Adrenal gland (tissue), 9 donors: ENCODE measurements at regions not wholly inside any gene's neighbourhood (a gene's known extent, or its start where the extent isn't known, plus 50 kb on each side); places are given as distances from the start of the nearest gene placed in this dataset.

Experiments
- DNase-seq, 7 donors: peaks; one replicate each; pipeline ENCODE4 v3.0.0-alpha.2; 2019 to 2020
- H3K27ac ChIP-seq, 5 donors: fragments of 200-600 bp; sonication (generic) in 4 of 5; 1 replicate in 3 of 5; 2 replicates in 2 of 5; pipeline versions ENCODE4 v1.5.1 to v1.8.0; 2016 to 2020; ENCODE audit warnings: mild to moderate bottlenecking in 1 of 5
- H3K27me3 ChIP-seq: fragments of 200-600 bp; 2 replicates; pipeline ENCODE4 v1.8.0; 2021
- H3K36me3 ChIP-seq, 2 donors: fragments of 200-600 bp; replicated peaks in 1 of 2; 1 replicate in 1 of 2; 2 replicates in 1 of 2; pipeline versions ENCODE4 v1.5.1 to v1.8.0; 2018 to 2022
- H3K4me1 ChIP-seq, 2 donors: fragments of 200-600 bp; replicated peaks in 1 of 2; 1 replicate in 1 of 2; 2 replicates in 1 of 2; pipeline versions ENCODE4 v1.5.1 to v1.8.0; 2018 to 2021
- H3K4me3 ChIP-seq, 4 donors: fragments of 200-600 bp; sonication (generic) in 3 of 4; one replicate each; pipeline ENCODE4 v1.5.1; 2016 to 2018
- H3K9me3 ChIP-seq, 3 donors: fragments of 200-600 bp; sonication (generic) in 1 of 3; replicated peaks in 1 of 3; 1 replicate in 2 of 3; 2 replicates in 1 of 3; pipeline versions ENCODE4 v1.5.1 to v1.8.0; 2016 to 2021
- POLR2A ChIP-seq, 2 donors: fragments of 450-650 bp; IDR thresholded peaks; one replicate each; pipeline ENCODE4 v1.6.1; 2017; ENCODE audit warnings: antibody characterized with exemption in 2 of 2, mild to moderate bottlenecking in 2 of 2, moderate library complexity in 1 of 2
- WGBS, 4 donors: extraction: QIAGEN DNeasy Blood & Tissue Kit in 2 of 4; methylation state at CpG; one replicate each; pipeline versions ENCODE4 v1.1.5 to v1.1.7; 2013 to 2017; 5-methylcytosine and 5-hydroxymethylcytosine counted together
- intact Hi-C, 2 donors: fragments of 100-400 bp; cut with DNase I; formaldehyde crosslinking; loops; one replicate each; pipeline versions ENCODE4 v1.14.1 to v1.15.0; 2022 to 2023
- TF ChIP-seq, protein P1 (sequence below), 6 experiments: fragments of 450-650 bp in 4 of 6; fragments of 200-600 bp in 2 of 6; sonication (generic) in 1 of 6; IDR thresholded peaks; 1 replicate in 5 of 6; 2 replicates in 1 of 6; pipeline versions ENCODE4 v1.5.1 to v1.8.0; 2016 to 2021; ENCODE audit warnings: antibody characterized with exemption in 6 of 6, mild to moderate bottlenecking in 2 of 6, moderate library complexity in 1 of 6
- donor health status: healthy with polysubstance abuse.
- donor health status: Bipolar disorder and iron deficiency.
- donor health status: DM: yes; HTN: yes; CAD: no.
- donor health status: DM: no; HTN: no; CAD: no.
- donor health status: DM: no; HTN: no; CAD: no.

DNA sequence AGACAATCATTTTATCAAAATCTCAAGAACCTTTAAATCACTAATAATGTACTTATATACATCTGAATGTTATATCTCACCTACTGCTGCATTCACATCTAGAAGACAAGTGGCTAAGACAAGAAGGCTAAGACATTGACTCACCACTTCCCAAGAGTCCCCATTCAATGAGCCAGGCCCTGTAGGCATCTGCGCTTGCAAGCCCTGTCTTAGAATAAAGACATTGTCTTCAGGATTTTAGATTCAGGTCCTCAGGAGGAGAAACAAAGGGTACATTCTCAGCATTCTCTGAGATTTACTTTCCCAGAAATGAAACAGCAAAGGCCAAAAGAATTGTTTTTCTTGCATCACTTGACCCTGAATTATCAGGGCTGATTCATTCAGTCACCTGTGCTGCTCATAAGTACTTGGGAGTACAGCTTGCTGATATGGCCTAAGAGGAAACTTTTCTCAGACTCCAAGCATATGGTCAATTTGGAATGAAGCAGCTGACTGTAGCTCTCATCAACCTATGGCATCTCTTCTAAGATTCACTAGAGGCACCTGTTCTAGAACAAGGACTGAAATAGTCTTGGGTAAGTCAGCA lies 858.3 kb upstream of the AMELY start:
- no peak for TF ChIP-seq POLR2A (IDR thresholded peaks at IDR 0.05)
- WGBS, 4 donors, result 83 to 93% methylated on average over 1 of the region's 1 CpG; no CpG with 5 or more reads in 2 of the 4 donors
- Histone ChIP-seq H3K27me3 (no peaks in the 10 kb centered on the region), H3K4me1 (no peaks in the 10 kb centered on the region), H3K9me3 (no peaks in the 10 kb centered on the region), H3K4me3 (no peak overlapping the region), H3K27ac (no peak overlapping the region), H3K36me3 (no peaks in the 10 kb centered on the region)
- intact Hi-C loops, result no loop called here
- DNase-seq, result no peak

DNA sequence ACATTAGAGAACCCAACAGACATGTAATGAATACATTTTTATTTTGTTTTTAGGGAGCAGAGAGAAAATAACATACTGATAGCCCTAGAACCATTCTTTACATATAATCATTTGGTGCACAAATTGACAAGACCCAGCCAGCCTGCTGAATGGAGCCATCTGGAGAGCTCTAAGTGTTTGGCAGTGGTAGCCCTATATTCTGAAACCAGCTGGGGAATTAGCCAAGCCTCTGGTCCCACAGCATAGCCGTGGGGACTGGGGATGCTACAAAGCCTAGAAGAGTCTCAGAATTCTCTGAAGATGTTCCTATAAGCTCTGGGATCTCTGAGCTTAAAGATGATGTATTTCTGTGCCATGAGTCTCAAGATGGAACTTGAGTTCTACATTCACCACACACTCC lies 857.3 kb upstream of the AMELY start:
- Histone ChIP-seq H3K9me3 (no peaks in the 10 kb centered on the region), H3K4me3 (no peak overlapping the region), H3K27me3 (no peaks in the 10 kb centered on the region), H3K27ac (no peak overlapping the region), H3K4me1 (no peaks in the 10 kb centered on the region), H3K36me3 (no peaks in the 10 kb centered on the region)
- intact Hi-C loops, result no loop called here
- no peak for DNase-seq
- TF ChIP-seq POLR2A (IDR thresholded peaks at IDR 0.05), result no peak
- TF ChIP-seq, protein P1, sequence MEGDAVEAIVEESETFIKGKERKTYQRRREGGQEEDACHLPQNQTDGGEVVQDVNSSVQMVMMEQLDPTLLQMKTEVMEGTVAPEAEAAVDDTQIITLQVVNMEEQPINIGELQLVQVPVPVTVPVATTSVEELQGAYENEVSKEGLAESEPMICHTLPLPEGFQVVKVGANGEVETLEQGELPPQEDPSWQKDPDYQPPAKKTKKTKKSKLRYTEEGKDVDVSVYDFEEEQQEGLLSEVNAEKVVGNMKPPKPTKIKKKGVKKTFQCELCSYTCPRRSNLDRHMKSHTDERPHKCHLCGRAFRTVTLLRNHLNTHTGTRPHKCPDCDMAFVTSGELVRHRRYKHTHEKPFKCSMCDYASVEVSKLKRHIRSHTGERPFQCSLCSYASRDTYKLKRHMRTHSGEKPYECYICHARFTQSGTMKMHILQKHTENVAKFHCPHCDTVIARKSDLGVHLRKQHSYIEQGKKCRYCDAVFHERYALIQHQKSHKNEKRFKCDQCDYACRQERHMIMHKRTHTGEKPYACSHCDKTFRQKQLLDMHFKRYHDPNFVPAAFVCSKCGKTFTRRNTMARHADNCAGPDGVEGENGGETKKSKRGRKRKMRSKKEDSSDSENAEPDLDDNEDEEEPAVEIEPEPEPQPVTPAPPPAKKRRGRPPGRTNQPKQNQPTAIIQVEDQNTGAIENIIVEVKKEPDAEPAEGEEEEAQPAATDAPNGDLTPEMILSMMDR (IDR thresholded peaks at IDR 0.05), result no peak
- 63% methylated on average over 1 of the region's 1 CpG; no CpG with 5 or more reads in 3 of the 4 donors for WGBS, 4 donors

DNA sequence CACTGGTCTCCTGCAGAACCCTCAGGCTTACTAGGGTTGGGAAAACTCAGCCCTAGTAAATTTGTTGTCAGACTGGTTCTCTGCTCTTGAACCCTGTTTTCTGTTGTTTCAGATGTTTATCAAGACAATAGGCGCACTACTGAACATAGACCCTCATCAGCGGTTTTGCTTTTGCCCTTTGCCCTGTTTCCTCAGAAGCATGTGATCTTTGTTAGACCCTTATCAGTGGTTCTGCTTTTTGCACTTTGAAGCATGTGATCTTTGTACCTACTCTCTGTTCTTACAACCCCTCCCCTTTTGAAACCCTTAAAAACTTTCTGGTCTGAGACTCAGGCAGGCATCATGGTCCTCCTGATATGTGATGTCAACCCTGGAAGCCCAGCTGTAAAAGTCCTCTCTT lies 842.2 kb upstream of the AMELY start:
- Histone ChIP-seq H3K9me3 (no peaks in the 10 kb centered on the region), H3K27me3 (no peaks in the 10 kb centered on the region), H3K4me3 (no peak overlapping the region), H3K36me3 (no peaks in the 10 kb centered on the region), H3K4me1 (no peaks in the 10 kb centered on the region), H3K27ac (no peak overlapping the region)
- 71 to 85% methylated on average over 2 of the region's 2 CpGs; no CpG with 5 or more reads in 2 of the 4 donors for WGBS, 4 donors
- no peak for TF ChIP-seq POLR2A (IDR thresholded peaks at IDR 0.05)
- TF ChIP-seq, protein P1 (IDR thresholded peaks at IDR 0.05), result no peak
- no peak for DNase-seq
- intact Hi-C loops, result no loop called here

DNA sequence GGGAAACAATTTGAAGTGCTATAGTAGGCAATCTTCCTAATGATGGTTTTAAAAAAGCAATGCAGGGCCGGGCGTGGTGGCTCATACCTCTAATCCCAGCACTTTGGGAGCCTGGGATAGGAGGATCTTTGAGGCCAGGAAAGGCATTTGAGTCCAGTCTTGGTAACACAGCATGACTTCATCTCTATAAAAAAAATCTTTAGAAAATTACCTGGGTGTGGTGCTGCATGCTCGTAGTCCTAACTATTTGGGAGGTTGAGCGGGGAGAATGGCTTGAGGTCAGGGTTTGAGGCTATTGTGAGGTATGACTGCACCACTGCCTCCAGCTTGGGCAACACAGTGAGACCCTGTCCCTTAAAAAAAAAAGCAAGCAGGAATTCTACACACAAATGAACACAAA lies 835.2 kb upstream of the AMELY start:
- TF ChIP-seq, protein P1 (IDR thresholded peaks at IDR 0.05), result no peak
- TF ChIP-seq POLR2A (IDR thresholded peaks at IDR 0.05), result no peak
- Histone ChIP-seq H3K27ac (no peak overlapping the region), H3K27me3 (no peaks in the 10 kb centered on the region), H3K9me3 (no peaks in the 10 kb centered on the region), H3K4me1 (no peaks in the 10 kb centered on the region), H3K36me3 (no peaks in the 10 kb centered on the region), H3K4me3 (no peak overlapping the region)
- intact Hi-C loops, result no loop called here
- DNase-seq, result no peak
- WGBS, 4 donors, result 91 to 95% methylated on average over 4 of the region's 4 CpGs; no CpG with 5 or more reads in 2 of the 4 donors

DNA sequence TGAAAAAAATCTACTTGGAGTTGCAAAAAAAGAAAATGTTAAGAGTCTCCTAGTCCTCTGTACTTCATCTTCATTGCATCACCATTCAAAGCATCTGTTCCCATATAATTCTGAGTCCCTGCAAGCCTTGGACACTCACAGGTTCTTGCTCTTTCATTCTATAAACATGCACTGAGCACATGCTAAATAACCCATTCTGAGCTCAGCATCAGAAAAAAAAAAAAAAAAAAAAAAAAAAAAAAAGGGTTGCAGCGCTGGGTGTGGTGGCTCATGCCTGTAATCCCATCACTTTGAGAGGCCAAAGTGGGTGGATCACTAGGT lies 834.0 kb upstream of the AMELY start:
- DNase-seq, result no peak
- Histone ChIP-seq H3K4me3 (no peak overlapping the region), H3K27me3 (no peaks in the 10 kb centered on the region), H3K9me3 (no peaks in the 10 kb centered on the region), H3K27ac (no peak overlapping the region), H3K4me1 (no peaks in the 10 kb centered on the region), H3K36me3 (no peaks in the 10 kb centered on the region)
- intact Hi-C loops, result no loop called here
- TF ChIP-seq POLR2A (IDR thresholded peaks at IDR 0.05), result no peak
- TF ChIP-seq, protein P1 (IDR thresholded peaks at IDR 0.05), result no peak
- 100% methylated on average over 1 of the region's 1 CpG; no CpG with 5 or more reads in 2 of the 4 donors for WGBS, 4 donors
